ENCODE measurements at regions not wholly inside any gene's neighbourhood (a gene's known extent, or its start where the extent isn't known, plus 50 kb on each side); places are given as distances from the start of the nearest gene placed in this dataset.

DNA sequence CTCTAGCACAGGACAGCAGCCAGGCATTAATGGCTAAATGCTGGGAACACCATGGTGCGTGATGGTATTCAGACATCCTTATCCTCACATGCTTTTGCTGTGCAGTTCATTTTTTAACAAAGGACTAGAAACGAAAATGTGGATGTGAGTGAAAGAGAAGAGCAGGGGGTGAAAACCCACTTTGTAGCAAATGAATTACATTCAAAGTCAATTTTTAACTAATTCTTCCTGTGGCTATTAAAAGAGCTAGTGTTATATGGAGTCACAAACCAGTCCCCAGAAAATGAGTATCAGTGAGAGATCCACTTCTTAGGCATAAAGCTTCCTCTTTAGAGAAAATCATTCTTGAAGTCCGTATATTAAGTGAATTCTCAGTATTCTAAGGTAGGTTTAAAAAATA is 592.0 kb upstream of the LMO3 start:
- H3K4me3 Mint-ChIP-seq (ENCODE audit: low read depth, unreplicated experiment): no peak overlapping the region
- H3K27me3 Mint-ChIP-seq (ENCODE audit: unreplicated experiment): no peaks in the 10 kb centered on the region
- TF ChIP-seq, protein P1, sequence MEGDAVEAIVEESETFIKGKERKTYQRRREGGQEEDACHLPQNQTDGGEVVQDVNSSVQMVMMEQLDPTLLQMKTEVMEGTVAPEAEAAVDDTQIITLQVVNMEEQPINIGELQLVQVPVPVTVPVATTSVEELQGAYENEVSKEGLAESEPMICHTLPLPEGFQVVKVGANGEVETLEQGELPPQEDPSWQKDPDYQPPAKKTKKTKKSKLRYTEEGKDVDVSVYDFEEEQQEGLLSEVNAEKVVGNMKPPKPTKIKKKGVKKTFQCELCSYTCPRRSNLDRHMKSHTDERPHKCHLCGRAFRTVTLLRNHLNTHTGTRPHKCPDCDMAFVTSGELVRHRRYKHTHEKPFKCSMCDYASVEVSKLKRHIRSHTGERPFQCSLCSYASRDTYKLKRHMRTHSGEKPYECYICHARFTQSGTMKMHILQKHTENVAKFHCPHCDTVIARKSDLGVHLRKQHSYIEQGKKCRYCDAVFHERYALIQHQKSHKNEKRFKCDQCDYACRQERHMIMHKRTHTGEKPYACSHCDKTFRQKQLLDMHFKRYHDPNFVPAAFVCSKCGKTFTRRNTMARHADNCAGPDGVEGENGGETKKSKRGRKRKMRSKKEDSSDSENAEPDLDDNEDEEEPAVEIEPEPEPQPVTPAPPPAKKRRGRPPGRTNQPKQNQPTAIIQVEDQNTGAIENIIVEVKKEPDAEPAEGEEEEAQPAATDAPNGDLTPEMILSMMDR (IDR thresholded peaks at IDR 0.05; ENCODE audit: unreplicated experiment): no peak
- BruUV-seq (replicated peaks): no TSS peak
- CTCF ChIA-PET: interaction anchor here (0.6 kb wide), 1 partner anchor 96 kb away, joined by 3 read pairs; no protein-coding TSS in a partner anchor
- intact Hi-C loops (cut with micrococcal nuclease; ENCODE audit: unreplicated experiment): no loop called here
- H3K4me1 Mint-ChIP-seq (ENCODE audit: low read depth, unreplicated experiment): no peaks in the 10 kb centered on the region
- H3K27ac Mint-ChIP-seq (ENCODE audit: unreplicated experiment): no peak overlapping the region
- no peak for DNase-seq
- no peaks in the 10 kb centered on the region for H3K36me3 Mint-ChIP-seq (ENCODE audit: insufficient read depth, unreplicated experiment)
- H3K9me3 Mint-ChIP-seq (ENCODE audit: low read depth, unreplicated experiment): no peaks in the 10 kb centered on the region

GRCh38 chr12:17192721-17193120 is 586.8 kb upstream of the LMO3 start:
- DNase-seq: no peak
- CTCF ChIA-PET: no interaction called here
- H3K27me3 Mint-ChIP-seq (ENCODE audit: unreplicated experiment): no peaks in the 10 kb centered on the region
- H3K4me3 Mint-ChIP-seq (ENCODE audit: low read depth, unreplicated experiment): no peak overlapping the region
- H3K27ac Mint-ChIP-seq (ENCODE audit: unreplicated experiment): no peak overlapping the region
- TF ChIP-seq, protein P1 (IDR thresholded peaks at IDR 0.05; ENCODE audit: unreplicated experiment): no peak
- no peaks in the 10 kb centered on the region for H3K4me1 Mint-ChIP-seq (ENCODE audit: low read depth, unreplicated experiment)
- no TSS peak for BruUV-seq (replicated peaks)
- no peaks in the 10 kb centered on the region for H3K36me3 Mint-ChIP-seq (ENCODE audit: insufficient read depth, unreplicated experiment)
- intact Hi-C loops (cut with micrococcal nuclease; ENCODE audit: unreplicated experiment): no loop called here
- no peaks in the 10 kb centered on the region for H3K9me3 Mint-ChIP-seq (ENCODE audit: low read depth, unreplicated experiment)

DNA sequence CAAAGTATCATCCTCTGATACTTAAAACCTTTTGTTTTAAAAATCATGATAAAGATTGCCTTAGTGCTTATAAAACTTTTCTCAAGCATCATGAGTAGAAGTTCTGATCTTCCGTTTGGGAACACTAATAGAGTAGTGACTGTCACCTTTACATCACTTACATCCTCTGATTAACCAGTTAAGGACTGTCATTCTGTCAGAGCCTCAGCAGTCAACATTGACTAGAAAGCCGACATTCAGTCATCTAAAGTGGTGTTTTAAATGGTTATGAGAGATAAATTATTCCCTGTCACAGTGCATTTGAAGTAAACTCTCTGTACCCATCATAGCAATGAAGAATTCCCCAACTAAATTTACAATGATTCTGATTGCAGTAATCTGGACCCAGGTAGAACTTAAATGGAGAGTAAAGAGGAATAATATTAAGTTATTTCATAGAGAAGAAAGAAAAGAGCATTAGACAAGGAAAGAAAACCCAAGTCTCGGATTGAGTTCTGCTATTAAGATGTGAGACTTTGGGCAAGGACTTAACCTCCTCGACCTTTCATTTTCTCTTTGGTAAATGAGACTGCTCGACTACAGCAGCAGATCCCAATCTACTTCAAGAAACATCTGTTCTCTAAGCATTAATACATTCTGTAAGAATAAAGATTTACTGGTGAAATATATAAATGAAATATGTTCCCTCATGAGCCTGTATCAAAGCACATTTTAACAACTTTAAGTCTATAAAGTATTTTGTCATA is 563.9 kb upstream of the LMO3 start:
- no peak for DNase-seq
- H3K27me3 Mint-ChIP-seq (ENCODE audit: unreplicated experiment): no peaks in the 10 kb centered on the region
- no peaks in the 10 kb centered on the region for H3K9me3 Mint-ChIP-seq (ENCODE audit: low read depth, unreplicated experiment)
- TF ChIP-seq, protein P1 (IDR thresholded peaks at IDR 0.05; ENCODE audit: unreplicated experiment): no peak
- no TSS peak for BruUV-seq (replicated peaks)
- intact Hi-C loops (cut with micrococcal nuclease; ENCODE audit: unreplicated experiment): loop anchor here (10.0 kb wide), 1 partner anchor 405 kb away; no protein-coding TSS in a partner anchor
- H3K27ac Mint-ChIP-seq (ENCODE audit: unreplicated experiment): no peak overlapping the region
- no peaks in the 10 kb centered on the region for H3K36me3 Mint-ChIP-seq (ENCODE audit: insufficient read depth, unreplicated experiment)
- CTCF ChIA-PET: no interaction called here
- H3K4me3 Mint-ChIP-seq (ENCODE audit: low read depth, unreplicated experiment): no peak overlapping the region
- no peaks in the 10 kb centered on the region for H3K4me1 Mint-ChIP-seq (ENCODE audit: low read depth, unreplicated experiment)

DNA sequence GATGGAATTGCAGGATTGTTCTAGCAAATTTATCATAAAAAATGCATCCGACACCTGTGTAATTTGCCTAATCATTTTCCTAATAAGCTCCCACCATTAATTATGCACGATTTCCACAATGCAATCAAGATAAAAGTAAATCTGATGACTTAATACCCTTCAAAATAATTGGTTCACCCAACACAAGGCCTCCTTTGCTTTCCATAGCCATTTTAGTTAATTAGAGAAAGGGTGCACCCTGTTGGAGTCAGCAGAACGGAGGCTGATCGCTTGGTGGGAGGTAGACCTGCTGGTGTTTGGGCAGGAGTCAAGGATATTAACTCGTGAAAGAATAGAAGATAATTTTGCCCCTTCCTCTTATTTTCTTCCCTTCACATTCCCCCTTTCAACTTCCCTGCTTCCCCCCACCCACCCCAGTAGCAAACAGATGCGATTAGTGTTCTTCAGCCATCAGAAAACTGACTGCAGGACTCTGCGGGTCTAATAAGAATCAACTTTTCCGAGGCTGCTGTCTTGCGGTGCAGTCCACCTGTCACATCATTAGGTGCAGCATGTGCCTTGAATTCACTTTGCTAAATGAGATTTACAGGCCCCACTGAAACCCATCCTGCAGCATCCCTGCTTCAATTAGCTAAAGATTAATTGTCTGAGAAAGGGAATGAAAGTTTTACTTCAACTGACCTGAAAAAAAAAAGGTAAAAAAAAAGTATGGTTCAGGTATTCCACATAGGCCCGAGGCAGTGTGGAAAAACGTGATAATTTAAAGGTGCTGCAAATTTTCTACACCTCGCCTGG is 553.7 kb upstream of the LMO3 start:
- BruUV-seq (replicated peaks): no TSS peak
- CTCF ChIA-PET: no interaction called here
- TF ChIP-seq, protein P1 (IDR thresholded peaks at IDR 0.05; ENCODE audit: unreplicated experiment): no peak
- Mint-ChIP-seq H3K9me3 (ENCODE audit: low read depth, unreplicated experiment) (no peaks in the 10 kb centered on the region), H3K4me1 (ENCODE audit: low read depth, unreplicated experiment) (no peaks in the 10 kb centered on the region), H3K27me3 (ENCODE audit: unreplicated experiment) (no peaks in the 10 kb centered on the region), H3K36me3 (ENCODE audit: insufficient read depth, unreplicated experiment) (no peaks in the 10 kb centered on the region), H3K27ac (ENCODE audit: unreplicated experiment) (no peak overlapping the region), H3K4me3 (ENCODE audit: low read depth, unreplicated experiment) (no peak overlapping the region)
- intact Hi-C loops (cut with micrococcal nuclease; ENCODE audit: unreplicated experiment): loop anchor here (5.0 to 10.0 kb wide), 2 partner anchors 415 to 768 kb away; no protein-coding TSS in a partner anchor
- DNase-seq: no peak
